HepG2 (cell line): ENCODE measurements at regions not wholly inside any gene's neighbourhood (a gene's known extent, or its start where the extent isn't known, plus 50 kb on each side); places are given as distances from the start of the nearest gene placed in this dataset.

Experiments
- AKAP8 ChIP-seq: sonication (generic); formaldehyde crosslinking; IDR thresholded peaks from 2 replicates; pipeline ENCODE4 v1.5.1; 2020; ENCODE audit warnings: mild to moderate bottlenecking, missing genetic modification reagents
- CBX5 ChIP-seq: sonication (generic); formaldehyde crosslinking; IDR thresholded peaks from 2 replicates; pipeline ENCODE4 v1.4.0; 2020; ENCODE audit warnings: missing genetic modification reagents, borderline replicate concordance
- CENPBD1 ChIP-seq: sonication (generic); formaldehyde crosslinking; IDR thresholded peaks from 2 replicates; pipeline ENCODE4 v1.8.0; 2022; ENCODE audit warnings: missing genetic modification reagents, low read depth, mild to moderate bottlenecking, borderline replicate concordance
- HBP1 ChIP-seq: IDR thresholded peaks from 2 replicates; pipeline ENCODE4 v1.6.1; 2016; ENCODE audit warnings: low read depth, control low read depth
- HES4 ChIP-seq: sonication (generic); formaldehyde crosslinking; IDR thresholded peaks from 2 replicates; pipeline ENCODE4 v1.9.0; 2021; ENCODE audit warnings: mild to moderate bottlenecking, missing genetic modification reagents, borderline replicate concordance
- KDM5B ChIP-seq: sonication (generic); formaldehyde crosslinking; IDR thresholded peaks from 2 replicates; pipeline ENCODE4 v1.4.0; 2020; ENCODE audit warnings: missing genetic modification reagents, mild to moderate bottlenecking, borderline replicate concordance
- NFE2 ChIP-seq: sonication (generic); formaldehyde crosslinking; IDR thresholded peaks from 2 replicates; pipeline ENCODE4 v1.4.0; 2020; ENCODE audit warnings: missing genetic modification reagents
- NR0B2 ChIP-seq: sonication (generic); formaldehyde crosslinking; IDR thresholded peaks from 2 replicates; pipeline ENCODE4 v1.4.0; 2020; ENCODE audit warnings: mild to moderate bottlenecking, missing genetic modification reagents
- PLRG1 ChIP-seq: fragments of 450-650 bp; conservative IDR thresholded peaks from 2 replicates; pipeline ENCODE4 v1.6.1; 2016
- PPARG ChIP-seq: conservative IDR thresholded peaks from 2 replicates; pipeline ENCODE4 v1.6.1; 2016; ENCODE audit warnings: missing biosample characterization, missing genetic modification reagents
- SRSF1 ChIP-seq: fragments of 200-400 bp; formaldehyde crosslinking; optimal IDR thresholded peaks from 2 replicates; pipeline ENCODE3; 2017; ENCODE audit warnings: mild to moderate bottlenecking, low read depth, low read length, moderate library complexity
- TBX2 ChIP-seq: sonication (generic); formaldehyde crosslinking; IDR thresholded peaks from 2 replicates; pipeline ENCODE4 v1.5.0; 2020; ENCODE audit warnings: missing genetic modification reagents, mild to moderate bottlenecking, borderline replicate concordance
- TBX3 ChIP-seq: fragments of 450-650 bp; IDR thresholded peaks from 2 replicates; pipeline ENCODE4 v1.6.1; 2017; ENCODE audit warnings: antibody characterized with exemption, mild to moderate bottlenecking, inconsistent platforms, borderline replicate concordance
- ZNF556 ChIP-seq: sonication (generic); formaldehyde crosslinking; IDR thresholded peaks from 2 replicates; pipeline ENCODE4 v1.4.0; 2020; ENCODE audit warnings: mild to moderate bottlenecking, missing genetic modification reagents, borderline replicate concordance
- ZNF674 ChIP-seq: sonication (generic); formaldehyde crosslinking; IDR thresholded peaks from 2 replicates; pipeline ENCODE4 v1.5.0; 2020; ENCODE audit warnings: low read depth, mild to moderate bottlenecking, missing genetic modification reagents
- ZNF784 ChIP-seq: sonication (generic); formaldehyde crosslinking; IDR thresholded peaks from 2 replicates; pipeline ENCODE4 v1.5.1; 2020; ENCODE audit warnings: missing genetic modification reagents, mild to moderate bottlenecking, borderline replicate concordance
- ZSCAN29 ChIP-seq: sonication (generic); formaldehyde crosslinking; conservative IDR thresholded peaks from 2 replicates; pipeline ENCODE4 v1.4.0; 2020; ENCODE audit warnings: mild to moderate bottlenecking, missing genetic modification reagents
- TF ChIP-seq, protein P1 (sequence below): sonication (generic); formaldehyde crosslinking; conservative IDR thresholded peaks from 2 replicates; pipeline ENCODE4 v1.4.0; 2020; ENCODE audit warnings: missing genetic modification reagents

GRCh38 chr6:7042654-7043545, 64.9 kb upstream of the RREB1 start (continued):
- no peak for TF ChIP-seq TBX3
- TF ChIP-seq, protein P1, sequence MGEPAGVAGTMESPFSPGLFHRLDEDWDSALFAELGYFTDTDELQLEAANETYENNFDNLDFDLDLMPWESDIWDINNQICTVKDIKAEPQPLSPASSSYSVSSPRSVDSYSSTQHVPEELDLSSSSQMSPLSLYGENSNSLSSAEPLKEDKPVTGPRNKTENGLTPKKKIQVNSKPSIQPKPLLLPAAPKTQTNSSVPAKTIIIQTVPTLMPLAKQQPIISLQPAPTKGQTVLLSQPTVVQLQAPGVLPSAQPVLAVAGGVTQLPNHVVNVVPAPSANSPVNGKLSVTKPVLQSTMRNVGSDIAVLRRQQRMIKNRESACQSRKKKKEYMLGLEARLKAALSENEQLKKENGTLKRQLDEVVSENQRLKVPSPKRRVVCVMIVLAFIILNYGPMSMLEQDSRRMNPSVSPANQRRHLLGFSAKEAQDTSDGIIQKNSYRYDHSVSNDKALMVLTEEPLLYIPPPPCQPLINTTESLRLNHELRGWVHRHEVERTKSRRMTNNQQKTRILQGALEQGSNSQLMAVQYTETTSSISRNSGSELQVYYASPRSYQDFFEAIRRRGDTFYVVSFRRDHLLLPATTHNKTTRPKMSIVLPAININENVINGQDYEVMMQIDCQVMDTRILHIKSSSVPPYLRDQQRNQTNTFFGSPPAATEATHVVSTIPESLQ (CRISPR knock-in tag), result no peak
- no peak for TF ChIP-seq HBP1
- TF ChIP-seq TBX2 (CRISPR knock-in tag), result peak; percentile 92
- peak; percentile 94 for TF ChIP-seq ZSCAN29 (CRISPR knock-in tag)
- no peak for TF ChIP-seq NFE2
- 0 out of 2 replicates have a peak, but pooled peaks have one; percentile 33 for TF ChIP-seq AKAP8 (CRISPR knock-in tag)
- no peak; the same call in 1 of the 2 replicates for TF ChIP-seq CBX5
- peak; percentile 98 for TF ChIP-seq PPARG (CRISPR knock-in tag)
- TF ChIP-seq ZNF556 (CRISPR knock-in tag), result peak; percentile 91
- TF ChIP-seq ZNF784 (CRISPR knock-in tag), result peak; percentile 52; the same call in 1 of the 2 replicates
- peak; percentile 85; the same call in 1 of the 2 replicates for TF ChIP-seq KDM5B
- TF ChIP-seq CENPBD1, result peak; percentile 33; the same call in 1 of the 2 replicates
- TF ChIP-seq ZNF674 (CRISPR knock-in tag), result no peak
- TF ChIP-seq SRSF1, result no peak
- no peak for TF ChIP-seq PLRG1
- TF ChIP-seq HES4, result no peak
- TF ChIP-seq NR0B2, result no peak
